Naive thymus-derived CD4-positive, alpha-beta T cell (primary cell): ENCODE measurements at regions not wholly inside any gene's neighbourhood (a gene's known extent, or its start where the extent isn't known, plus 50 kb on each side); places are given as distances from the start of the nearest gene placed in this dataset.

Experiments used
- ATAC-seq: fragments of 150-1000 bp; cut with Tn5 transposase; 2 replicates; pipeline ENCODE4 v1.10.0; 2021; ENCODE audit warnings: mild to moderate bottlenecking, moderate library complexity
- CTCF ChIA-PET: fragments of 350-600 bp; sonication (Branson Sonifier 250); formaldehyde crosslinking; loops from one replicate; lab custom pipeline; 2021; ENCODE audit warnings: antibody characterized with exemption; lab: Charles Lee
- POLR2A ChIA-PET: fragments of 350-600 bp; sonication (Branson Sonifier 250); formaldehyde crosslinking; loops from one replicate; lab custom pipeline; 2021; ENCODE audit warnings: antibody characterized with exemption, inconsistent platforms; lab: Charles Lee
- DNase-seq, 9 donors: peaks; one replicate each; pipeline versions ENCODE4 v3.0.0 to v3.0.0-alpha.2; 2020 to 2022; ENCODE audit warnings: mixed read lengths in 1 of 9
- H3K27ac ChIP-seq: one replicate; pipeline ENCODE4 v1.7.0; 2013; ENCODE audit warnings: mild to moderate bottlenecking, low read depth, low read length, moderate library complexity
- H3K27me3 ChIP-seq, 2 donors: one replicate each; pipeline ENCODE4 v1.7.0; 2013; ENCODE audit warnings: low read length in 2 of 2, mild to moderate bottlenecking in 2 of 2, moderate library complexity in 2 of 2; ENCODE audit not compliant: control insufficient read depth in 2 of 2, insufficient read depth in 2 of 2
- H3K36me3 ChIP-seq, 3 experiments: 1 replicate in 2 of 3; 2 replicates in 1 of 3; pipeline ENCODE4 v1.7.0; 2013; ENCODE audit warnings: low read length in 3 of 3, mild to moderate bottlenecking in 3 of 3, moderate library complexity in 1 of 3; ENCODE audit not compliant: insufficient read depth in 3 of 3, control insufficient read depth in 2 of 3
- H3K4me1 ChIP-seq, 2 donors: one replicate each; pipeline ENCODE4 v1.7.0; 2013; ENCODE audit warnings: low read length in 2 of 2, mild to moderate bottlenecking in 2 of 2, moderate library complexity in 1 of 2; ENCODE audit not compliant: control insufficient read depth in 2 of 2, insufficient read depth in 2 of 2
- H3K4me3 ChIP-seq: 2 replicates; pipeline ENCODE4 v1.7.0; 2013; ENCODE audit warnings: mild to moderate bottlenecking, low read length
- H3K9me3 ChIP-seq, 3 experiments: 1 replicate in 2 of 3; 2 replicates in 1 of 3; pipeline ENCODE4 v1.7.0; 2013; ENCODE audit warnings: low read length in 3 of 3; ENCODE audit not compliant: control insufficient read depth in 2 of 3
- H3K27ac Mint-ChIP-seq, 9 donors: one replicate each; pipeline ENCODE4 v1.8.0; 2020 to 2022; ENCODE audit warnings: mixed read lengths in 9 of 9, mild to moderate bottlenecking in 8 of 9, moderate library complexity in 5 of 9, inconsistent platforms in 2 of 9
- H3K27me3 Mint-ChIP-seq, 5 donors: one replicate each; pipeline ENCODE4 v1.8.0; 2021 to 2022; ENCODE audit warnings: mixed read lengths in 5 of 5, mild to moderate bottlenecking in 1 of 5
- H3K36me3 Mint-ChIP-seq, 5 donors: one replicate each; pipeline ENCODE4 v1.8.0; 2020 to 2022; ENCODE audit warnings: mixed read lengths in 5 of 5, mild to moderate bottlenecking in 3 of 5, inconsistent platforms in 1 of 5
- H3K4me1 Mint-ChIP-seq, 7 donors: one replicate each; pipeline ENCODE4 v1.8.0; 2020 to 2022; ENCODE audit warnings: mixed read lengths in 7 of 7, mild to moderate bottlenecking in 3 of 7, inconsistent platforms in 1 of 7
- H3K4me3 Mint-ChIP-seq, 10 donors: one replicate each; pipeline ENCODE4 v1.8.0; 2020 to 2022; ENCODE audit warnings: mild to moderate bottlenecking in 10 of 10, mixed read lengths in 10 of 10, moderate library complexity in 6 of 10, inconsistent platforms in 2 of 10
- H3K9me3 Mint-ChIP-seq, 11 donors: one replicate each; pipeline ENCODE4 v1.8.0; 2020 to 2022; ENCODE audit warnings: mixed read lengths in 11 of 11, mild to moderate bottlenecking in 4 of 11, inconsistent platforms in 1 of 11, moderate library complexity in 1 of 11
- intact Hi-C, 2 donors: fragments of 100-400 bp; cut with micrococcal nuclease; formaldehyde crosslinking; loops; one replicate each; pipeline ENCODE4 v1.15.1; 2023

GRCh38 chr4:15150631-15151030, 148.3 kb downstream of the CPEB2 start:
- peaks cover 0 to 9% (median 0%) of the 10 kb centered on the region in 11 donors for H3K9me3 Mint-ChIP-seq
- ChIA-PET POLR2A (no interaction called here), CTCF (no interaction called here)

GRCh38 chr4:15151033-15151432, 148.8 kb downstream of the CPEB2 start:
- ATAC-seq (no peak), DNase-seq (no peak)
- H3K27me3 ChIP-seq: no peaks in the 10 kb centered on the region
- CTCF ChIA-PET: no interaction called here
- no peak overlapping the region for H3K4me3 ChIP-seq
- no peak overlapping the region for H3K27ac Mint-ChIP-seq
- H3K36me3 ChIP-seq: no peaks in the 10 kb centered on the region
- H3K4me1 ChIP-seq: no peaks in the 10 kb centered on the region
- peaks cover 0 to 13% (median 2%) of the 10 kb centered on the region in 11 donors for H3K9me3 Mint-ChIP-seq
- H3K27ac ChIP-seq: no peak overlapping the region
- H3K9me3 ChIP-seq: no peaks in the 10 kb centered on the region
- POLR2A ChIA-PET: no interaction called here
- no peaks in the 10 kb centered on the region for H3K4me1 Mint-ChIP-seq
- H3K4me3 Mint-ChIP-seq: no peak overlapping the region
- H3K36me3 Mint-ChIP-seq: no peaks in the 10 kb centered on the region
- peaks cover 0 to 17% (median 4%) of the 10 kb centered on the region in 5 donors for H3K27me3 Mint-ChIP-seq
- intact Hi-C loops: no loop called here

More at GRCh38 chr4:15150631-15151030, 148.3 kb downstream of the CPEB2 start:
- H3K27me3 Mint-ChIP-seq: peaks cover 0 to 14% (median 4%) of the 10 kb centered on the region in 5 donors
- H3K4me1 ChIP-seq: no peaks in the 10 kb centered on the region
- no peak overlapping the region for H3K4me3 ChIP-seq
- no peaks in the 10 kb centered on the region for H3K4me1 Mint-ChIP-seq
- no peaks in the 10 kb centered on the region for H3K36me3 Mint-ChIP-seq
- H3K27ac Mint-ChIP-seq: no peak overlapping the region
- no peaks in the 10 kb centered on the region for H3K27me3 ChIP-seq
- intact Hi-C loops: no loop called here
- H3K4me3 Mint-ChIP-seq: no peak overlapping the region
- no peak overlapping the region for H3K27ac ChIP-seq
- ATAC-seq (no peak), DNase-seq (no peak)
- no peaks in the 10 kb centered on the region for H3K9me3 ChIP-seq
- no peaks in the 10 kb centered on the region for H3K36me3 ChIP-seq

- no peak for DNase-seq
- CTCF ChIA-PET: no interaction called here
- Histone ChIP-seq H3K27ac (no peak overlapping the region), H3K4me3 (no peak overlapping the region), H3K9me3 (no peaks in the 10 kb centered on the region), H3K27me3 (no peaks in the 10 kb centered on the region), H3K4me1 (no peaks in the 10 kb centered on the region), H3K36me3 (no peaks in the 10 kb centered on the region)
- ATAC-seq: no peak
- H3K27me3 Mint-ChIP-seq: peaks cover 0 to 21% (median 9%) of the 10 kb centered on the region in 5 donors
- no peak overlapping the region for H3K4me3 Mint-ChIP-seq
- POLR2A ChIA-PET: no interaction called here
- H3K27ac Mint-ChIP-seq: no peak overlapping the region
- H3K4me1 Mint-ChIP-seq: no peaks in the 10 kb centered on the region
- intact Hi-C loops: no loop called here
- H3K9me3 Mint-ChIP-seq: peaks cover 0 to 15% (median 6%) of the 10 kb centered on the region in 11 donors
- no peaks in the 10 kb centered on the region for H3K36me3 Mint-ChIP-seq
Measured at GRCh38 chr4:15153662-15154061, 151.4 kb downstream of the CPEB2 start.

GRCh38 chr4:15158406-15159091, 156.3 kb downstream of the CPEB2 start:
- ChIA-PET CTCF (no interaction called here), POLR2A (no interaction called here)
- Mint-ChIP-seq H3K4me1 (peaks cover 0 to 3% (median 0%) of the 10 kb centered on the region in 7 donors), H3K36me3 (no peaks in the 10 kb centered on the region), H3K9me3 (peaks cover 0 to 15% (median 6%) of the 10 kb centered on the region in 11 donors), H3K4me3 (no peak overlapping the region), H3K27ac (no peak overlapping the region), H3K27me3 (peaks cover 7 to 31% (median 26%) of the 10 kb centered on the region in 5 donors)
- Histone ChIP-seq H3K4me1 (no peaks in the 10 kb centered on the region), H3K36me3 (no peaks in the 10 kb centered on the region), H3K9me3 (no peaks in the 10 kb centered on the region), H3K27ac (no peak overlapping the region), H3K27me3 (no peaks in the 10 kb centered on the region), H3K4me3 (no peak overlapping the region)
- intact Hi-C loops: no loop called here
- DNase-seq: no peak
- ATAC-seq: no peak

GRCh38 chr4:15159477-15160019, 157.3 kb downstream of the CPEB2 start:
- intact Hi-C loops: no loop called here
- no peaks in the 10 kb centered on the region for H3K27me3 ChIP-seq
- Mint-ChIP-seq H3K27ac (no peak overlapping the region), H3K4me1 (peaks cover 0 to 3% (median 0%) of the 10 kb centered on the region in 7 donors), H3K9me3 (peaks cover 0 to 15% (median 4%) of the 10 kb centered on the region in 11 donors), H3K36me3 (no peaks in the 10 kb centered on the region), H3K27me3 (peaks cover 11 to 31% (median 26%) of the 10 kb centered on the region in 5 donors), H3K4me3 (no peak overlapping the region)
- no peak overlapping the region for H3K27ac ChIP-seq
- no peak for DNase-seq
- ATAC-seq: no peak
- no peaks in the 10 kb centered on the region for H3K9me3 ChIP-seq
- H3K4me3 ChIP-seq: no peak overlapping the region
- no peaks in the 10 kb centered on the region for H3K4me1 ChIP-seq
- ChIA-PET POLR2A (no interaction called here), CTCF (interaction anchor here (0.5 kb wide), 1 partner anchor 144 kb away, joined by 3 read pairs; no protein-coding TSS in a partner anchor)
- no peaks in the 10 kb centered on the region for H3K36me3 ChIP-seq

GRCh38 chr4:15161439-15161838, 159.2 kb downstream of the CPEB2 start:
- Histone ChIP-seq H3K27me3 (no peaks in the 10 kb centered on the region), H3K9me3 (no peaks in the 10 kb centered on the region), H3K4me3 (no peak overlapping the region), H3K36me3 (no peaks in the 10 kb centered on the region), H3K27ac (no peak overlapping the region), H3K4me1 (no peaks in the 10 kb centered on the region)
- peaks cover 0 to 7% (median 2%) of the 10 kb centered on the region in 11 donors for H3K9me3 Mint-ChIP-seq
- intact Hi-C loops: no loop called here
- peaks cover 0 to 3% (median 0%) of the 10 kb centered on the region in 7 donors for H3K4me1 Mint-ChIP-seq
- peaks cover 17 to 37% (median 20%) of the 10 kb centered on the region in 5 donors for H3K27me3 Mint-ChIP-seq
- H3K27ac Mint-ChIP-seq: no peak overlapping the region
- ATAC-seq: no peak
- no peak for DNase-seq
- POLR2A ChIA-PET: no interaction called here
- H3K4me3 Mint-ChIP-seq: no peak overlapping the region
- CTCF ChIA-PET: no interaction called here
- no peaks in the 10 kb centered on the region for H3K36me3 Mint-ChIP-seq
